Natural killer cell (primary cell): ENCODE measurements at regions not wholly inside any gene's neighbourhood (a gene's known extent, or its start where the extent isn't known, plus 50 kb on each side); places are given as distances from the start of the nearest gene placed in this dataset.

Source experiments
- ATAC-seq, 3 donors: fragments of 150-1000 bp in 2 of 3; fragments of 200-7000 bp in 1 of 3; cut with Tn5 transposase; 1 replicate in 1 of 3; 2 replicates in 2 of 3; pipeline ENCODE4 v1.10.0; 2021; ENCODE audit warnings: mild to moderate bottlenecking in 2 of 3, moderate library complexity in 2 of 3
- DNase-seq, 2 donors: peaks; one replicate each; pipeline versions ENCODE4 v3.0.0 to v3.0.0-alpha.2; 2013 to 2021; ENCODE audit warnings: mixed read lengths in 1 of 2
- H3K27ac ChIP-seq: one replicate; pipeline ENCODE4 v1.5.1; 2013; ENCODE audit warnings: mild to moderate bottlenecking, low read length
- H3K27me3 ChIP-seq: one replicate; pipeline ENCODE4 v1.6.1; 2013; ENCODE audit warnings: low read length; ENCODE audit not compliant: control insufficient read depth, insufficient read depth
- H3K36me3 ChIP-seq: one replicate; pipeline ENCODE4 v1.6.1; 2013; ENCODE audit warnings: low read length; ENCODE audit not compliant: control insufficient read depth, insufficient read depth
- H3K4me1 ChIP-seq: one replicate; pipeline ENCODE4 v1.6.1; 2013; ENCODE audit warnings: low read length; ENCODE audit not compliant: control insufficient read depth, insufficient read depth
- H3K4me3 ChIP-seq: one replicate; pipeline ENCODE4 v1.5.1; 2013; ENCODE audit warnings: low read length
- H3K9me3 ChIP-seq: one replicate; pipeline ENCODE4 v1.6.1; 2013; ENCODE audit warnings: low read length; ENCODE audit not compliant: control insufficient read depth, insufficient read depth
- H3K27ac Mint-ChIP-seq, 2 donors: one replicate each; pipeline ENCODE4 v1.8.0; 2022; ENCODE audit warnings: mild to moderate bottlenecking in 2 of 2, mixed read lengths in 2 of 2, moderate library complexity in 1 of 2
- H3K27me3 Mint-ChIP-seq, 2 donors: one replicate each; pipeline ENCODE4 v1.8.0; 2022; ENCODE audit warnings: low read depth in 2 of 2, mixed read lengths in 2 of 2
- H3K36me3 Mint-ChIP-seq: one replicate; pipeline ENCODE4 v1.8.0; 2022; ENCODE audit warnings: mixed read lengths
- H3K4me1 Mint-ChIP-seq, 2 donors: one replicate each; pipeline ENCODE4 v1.8.0; 2022; ENCODE audit warnings: mixed read lengths in 2 of 2
- H3K4me3 Mint-ChIP-seq: one replicate; pipeline ENCODE4 v1.8.0; 2022; ENCODE audit warnings: mild to moderate bottlenecking, moderate library complexity, mixed read lengths
- H3K9me3 Mint-ChIP-seq, 2 donors: one replicate each; pipeline ENCODE4 v1.8.0; 2022; ENCODE audit warnings: mixed read lengths in 2 of 2
- CTCF ChIP-seq: fragments of 200-600 bp; IDR thresholded peaks from one replicate; pipeline ENCODE4 v1.8.0; 2022; ENCODE audit warnings: antibody characterized with exemption
- WGBS: methylation state at CpG from one replicate; pipeline ENCODE4 v1.1.7; 2013; ENCODE audit warnings: missing lambda C conversion rate; ENCODE audit not compliant: insufficient coverage; 5-methylcytosine and 5-hydroxymethylcytosine counted together
- intact Hi-C: fragments of 100-400 bp; cut with micrococcal nuclease; formaldehyde crosslinking; loops from one replicate; pipeline ENCODE4 v1.14.2; 2022

GRCh38 chr2:126444512-126444911 lies 211.4 kb upstream of the GYPC start:
- H3K36me3 Mint-ChIP-seq = no peaks in the 10 kb centered on the region
- peaks cover 0 to 2% of the 10 kb centered on the region in 2 donors for H3K9me3 Mint-ChIP-seq
- no peak for TF ChIP-seq CTCF
- no peak overlapping the region for H3K27ac ChIP-seq
- no peaks in the 10 kb centered on the region for H3K36me3 ChIP-seq
- no peaks in the 10 kb centered on the region for H3K4me1 Mint-ChIP-seq
- H3K9me3 ChIP-seq = no peaks in the 10 kb centered on the region
- no peaks in the 10 kb centered on the region for H3K4me1 ChIP-seq
- no peak overlapping the region for H3K4me3 Mint-ChIP-seq
- no peak for DNase-seq
- H3K27me3 Mint-ChIP-seq = no peaks in the 10 kb centered on the region
- no peak for ATAC-seq
- no peak overlapping the region for H3K4me3 ChIP-seq
- no peak overlapping the region for H3K27ac Mint-ChIP-seq
- intact Hi-C loops = no loop called here
- 79% methylated on average over 1 of the region's 1 CpG for WGBS
- H3K27me3 ChIP-seq = no peaks in the 10 kb centered on the region

- Histone ChIP-seq H3K27me3 (no peaks in the 10 kb centered on the region), H3K27ac (no peak overlapping the region), H3K4me3 (no peak overlapping the region), H3K36me3 (no peaks in the 10 kb centered on the region), H3K9me3 (no peaks in the 10 kb centered on the region), H3K4me1 (no peaks in the 10 kb centered on the region)
- TF ChIP-seq CTCF = no peak
- intact Hi-C loops = no loop called here
- ATAC-seq = no peak
- DNase-seq = no peak
- Mint-ChIP-seq H3K9me3 (peaks cover 0 to 2% of the 10 kb centered on the region in 2 donors), H3K36me3 (no peaks in the 10 kb centered on the region), H3K27ac (no peak overlapping the region), H3K4me1 (no peaks in the 10 kb centered on the region), H3K4me3 (no peak overlapping the region), H3K27me3 (no peaks in the 10 kb centered on the region)
- WGBS = 93% methylated on average over 3 of the region's 3 CpGs
Observed at GRCh38 chr2:126446106-126446695, 209.8 kb upstream of the GYPC start.

GRCh38 chr2:126448611-126449010 lies 207.3 kb upstream of the GYPC start:
- Histone ChIP-seq H3K4me3 (no peak overlapping the region), H3K27ac (no peak overlapping the region), H3K9me3 (no peaks in the 10 kb centered on the region), H3K27me3 (no peaks in the 10 kb centered on the region), H3K36me3 (no peaks in the 10 kb centered on the region), H3K4me1 (no peaks in the 10 kb centered on the region)
- ATAC-seq (no peak), DNase-seq (no peak)
- Mint-ChIP-seq H3K9me3 (peaks cover 0 to 2% of the 10 kb centered on the region in 2 donors), H3K4me1 (no peaks in the 10 kb centered on the region), H3K27me3 (no peaks in the 10 kb centered on the region), H3K4me3 (no peak overlapping the region), H3K36me3 (no peaks in the 10 kb centered on the region), H3K27ac (no peak overlapping the region)
- TF ChIP-seq CTCF = no peak
- 69% methylated on average over 5 of the region's 5 CpGs for WGBS
- intact Hi-C loops = no loop called here

GRCh38 chr2:126449677-126450076 lies 206.3 kb upstream of the GYPC start:
- Mint-ChIP-seq H3K27ac (no peak overlapping the region), H3K4me1 (no peaks in the 10 kb centered on the region), H3K4me3 (no peak overlapping the region), H3K9me3 (peaks cover 0 to 2% of the 10 kb centered on the region in 2 donors), H3K27me3 (no peaks in the 10 kb centered on the region), H3K36me3 (no peaks in the 10 kb centered on the region)
- H3K4me1 ChIP-seq = no peaks in the 10 kb centered on the region
- ATAC-seq = no peak
- no peak overlapping the region for H3K27ac ChIP-seq
- H3K27me3 ChIP-seq = no peaks in the 10 kb centered on the region
- intact Hi-C loops = no loop called here
- no peaks in the 10 kb centered on the region for H3K9me3 ChIP-seq
- H3K4me3 ChIP-seq = no peak overlapping the region
- H3K36me3 ChIP-seq = no peaks in the 10 kb centered on the region
- WGBS = 75% methylated on average over 1 of the region's 2 CpGs
- TF ChIP-seq CTCF = no peak
- DNase-seq = no peak
